ENCODE measurements at regions not wholly inside any gene's neighbourhood (a gene's known extent, or its start where the extent isn't known, plus 50 kb on each side); places are given as distances from the start of the nearest gene placed in this dataset.

GRCh38 chr9:135002802-135003201 lies 84.7 kb upstream of the OLFM1 start:
- TF ChIP-seq POLR2AphosphoS5 (IDR thresholded peaks at IDR 0.05): no peak
- TF ChIP-seq CTCF (IDR thresholded peaks at IDR 0.05): no peak
- TF ChIP-seq POLR2A (IDR thresholded peaks at IDR 0.05): no peak
- no peak for TF ChIP-seq EP300 (IDR thresholded peaks at IDR 0.05)
